ENCODE measurements at regions not wholly inside any gene's neighbourhood (a gene's known extent, or its start where the extent isn't known, plus 50 kb on each side); places are given as distances from the start of the nearest gene placed in this dataset.

GRCh38 chr4:127097061-127097460 is 535.7 kb upstream of the INTU start:
- intact Hi-C loops (cut with micrococcal nuclease) = no loop called here
- no peak for DNase-seq
- ATAC-seq = no peak

GRCh38 chr4:127102361-127102760 is 530.4 kb upstream of the INTU start:
- no peak for DNase-seq
- ATAC-seq = no peak

GRCh38 chr4:127103681-127104115 is 529.1 kb upstream of the INTU start:
- DNase-seq = no peak
- peak; percentile 65 for ATAC-seq
- intact Hi-C loops (cut with micrococcal nuclease) = no loop called here

More at GRCh38 chr4:127102361-127102760, 530.4 kb upstream of the INTU start:
- intact Hi-C loops (cut with micrococcal nuclease) = no loop called here

- intact Hi-C loops (cut with micrococcal nuclease) = no loop called here
- ATAC-seq (no peak), DNase-seq (no peak)
Observed at GRCh38 chr4:127113844-127114362, 518.9 kb upstream of the INTU start.

GRCh38 chr4:127118681-127119080 is 514.1 kb upstream of the INTU start:
- ATAC-seq = no peak
- intact Hi-C loops (cut with micrococcal nuclease) = no loop called here
- no peak for DNase-seq

- intact Hi-C loops (cut with micrococcal nuclease) = no loop called here
- ATAC-seq (no peak), DNase-seq (no peak)
Observed at GRCh38 chr4:127120441-127121090, 512.2 kb upstream of the INTU start.

GRCh38 chr4:127124919-127125318 is 507.8 kb upstream of the INTU start:
- DNase-seq = no peak
- no peak for ATAC-seq
- intact Hi-C loops (cut with micrococcal nuclease) = no loop called here

- no peak for ATAC-seq
- no peak for DNase-seq
- intact Hi-C loops (cut with micrococcal nuclease) = no loop called here
Observed at GRCh38 chr4:127126718-127127117, 506.0 kb upstream of the INTU start.

GRCh38 chr4:127131527-127131926 is 501.2 kb upstream of the INTU start:
- DNase-seq = no peak
- no peak for ATAC-seq
- intact Hi-C loops (cut with micrococcal nuclease) = no loop called here

GRCh38 chr4:127134490-127134889 is 498.3 kb upstream of the INTU start:
- intact Hi-C loops (cut with micrococcal nuclease) = no loop called here
- DNase-seq (no peak), ATAC-seq (no peak)

- DNase-seq (no peak), ATAC-seq (no peak)
- intact Hi-C loops (cut with micrococcal nuclease) = no loop called here
Observed at GRCh38 chr4:127138586-127138985, 494.2 kb upstream of the INTU start.

GRCh38 chr4:127139788-127140286 is 492.9 kb upstream of the INTU start:
- DNase-seq (no peak), ATAC-seq (no peak)
- intact Hi-C loops (cut with micrococcal nuclease) = no loop called here

GRCh38 chr4:127140306-127140705 is 492.5 kb upstream of the INTU start:
- no peak for ATAC-seq
- DNase-seq = no peak
- intact Hi-C loops (cut with micrococcal nuclease) = no loop called here

GRCh38 chr4:127141856-127142255 is 490.9 kb upstream of the INTU start:
- intact Hi-C loops (cut with micrococcal nuclease) = no loop called here
- no peak for DNase-seq
- ATAC-seq = no peak

GRCh38 chr4:127143460-127144195 is 489.1 kb upstream of the INTU start:
- DNase-seq (no peak), ATAC-seq (no peak)
- intact Hi-C loops (cut with micrococcal nuclease) = no loop called here

- intact Hi-C loops (cut with micrococcal nuclease) = no loop called here
- ATAC-seq (no peak), DNase-seq (no peak)
Observed at GRCh38 chr4:127145006-127145540, 487.7 kb upstream of the INTU start.

GRCh38 chr4:127148165-127148564 is 484.6 kb upstream of the INTU start:
- ATAC-seq (no peak), DNase-seq (no peak)
- intact Hi-C loops (cut with micrococcal nuclease) = no loop called here

- DNase-seq = no peak
- no peak for ATAC-seq
- intact Hi-C loops (cut with micrococcal nuclease) = no loop called here
Observed at GRCh38 chr4:127149086-127149485, 483.7 kb upstream of the INTU start.

- ATAC-seq = no peak
Observed at GRCh38 chr4:127151941-127152340, 480.8 kb upstream of the INTU start.

GRCh38 chr4:127155116-127155515 is 477.6 kb upstream of the INTU start:
- DNase-seq (no peak), ATAC-seq (no peak)
- intact Hi-C loops (cut with micrococcal nuclease) = no loop called here

More at GRCh38 chr4:127151941-127152340, 480.8 kb upstream of the INTU start:
- no peak for DNase-seq
- intact Hi-C loops (cut with micrococcal nuclease) = no loop called here
